Lower leg skin (tissue), 3 donors: ENCODE measurements at regions not wholly inside any gene's neighbourhood (a gene's known extent, or its start where the extent isn't known, plus 50 kb on each side); places are given as distances from the start of the nearest gene placed in this dataset.

ENCODE experiments used
- POLR2A ChIP-seq, 2 donors: fragments of 450-650 bp; IDR thresholded peaks; one replicate each; pipeline ENCODE4 v1.6.1; 2016 to 2017; ENCODE audit warnings: antibody characterized with exemption in 2 of 2, mild to moderate bottlenecking in 1 of 2, moderate library complexity in 1 of 2
- TF ChIP-seq, protein P1 (sequence below), 3 donors: fragments of 450-650 bp; IDR thresholded peaks; one replicate each; pipeline ENCODE4 v1.5.1; 2016; ENCODE audit warnings: antibody characterized with exemption in 3 of 3, mild to moderate bottlenecking in 3 of 3, moderate library complexity in 2 of 3

DNA sequence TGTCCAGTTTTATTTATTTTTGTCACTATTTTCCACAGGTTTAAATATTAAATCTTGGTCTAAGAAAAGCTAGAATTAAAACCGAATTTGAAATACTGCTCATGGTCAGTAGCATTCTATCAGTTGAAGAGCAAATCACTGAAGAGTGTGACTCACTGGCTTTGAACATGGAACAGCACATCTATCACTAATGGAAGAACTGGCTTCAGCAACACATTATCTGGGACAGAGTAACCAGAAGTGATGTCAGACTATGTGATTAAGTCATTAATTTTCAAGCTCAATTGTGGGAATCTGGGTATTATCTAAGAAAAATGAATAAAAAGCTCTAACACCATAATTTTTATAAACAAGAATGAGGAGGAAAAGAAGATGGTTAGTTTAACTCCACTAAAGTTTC lies 527.5 kb downstream of the TMTC2 start:
- TF ChIP-seq, protein P1, sequence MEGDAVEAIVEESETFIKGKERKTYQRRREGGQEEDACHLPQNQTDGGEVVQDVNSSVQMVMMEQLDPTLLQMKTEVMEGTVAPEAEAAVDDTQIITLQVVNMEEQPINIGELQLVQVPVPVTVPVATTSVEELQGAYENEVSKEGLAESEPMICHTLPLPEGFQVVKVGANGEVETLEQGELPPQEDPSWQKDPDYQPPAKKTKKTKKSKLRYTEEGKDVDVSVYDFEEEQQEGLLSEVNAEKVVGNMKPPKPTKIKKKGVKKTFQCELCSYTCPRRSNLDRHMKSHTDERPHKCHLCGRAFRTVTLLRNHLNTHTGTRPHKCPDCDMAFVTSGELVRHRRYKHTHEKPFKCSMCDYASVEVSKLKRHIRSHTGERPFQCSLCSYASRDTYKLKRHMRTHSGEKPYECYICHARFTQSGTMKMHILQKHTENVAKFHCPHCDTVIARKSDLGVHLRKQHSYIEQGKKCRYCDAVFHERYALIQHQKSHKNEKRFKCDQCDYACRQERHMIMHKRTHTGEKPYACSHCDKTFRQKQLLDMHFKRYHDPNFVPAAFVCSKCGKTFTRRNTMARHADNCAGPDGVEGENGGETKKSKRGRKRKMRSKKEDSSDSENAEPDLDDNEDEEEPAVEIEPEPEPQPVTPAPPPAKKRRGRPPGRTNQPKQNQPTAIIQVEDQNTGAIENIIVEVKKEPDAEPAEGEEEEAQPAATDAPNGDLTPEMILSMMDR (IDR thresholded peaks at IDR 0.05) = no peak
- TF ChIP-seq POLR2A (IDR thresholded peaks at IDR 0.05) = no peak
